ENCODE measurements at regions not wholly inside any gene's neighbourhood (a gene's known extent, or its start where the extent isn't known, plus 50 kb on each side); places are given as distances from the start of the nearest gene placed in this dataset.
"Not testable (repeated sequence)": the region's sequence is repeated elsewhere in the genome, so short reads cannot be mapped to it uniquely, and the experiment has no call there.

- DNase-seq, result no peak
Observed at GRCh38 chr6:94902974-94903628, 674.2 kb upstream of the MANEA start.

GRCh38 chr6:94899191-94899590 is 678.1 kb upstream of the MANEA start:
- DNase-seq, result no peak

DNA sequence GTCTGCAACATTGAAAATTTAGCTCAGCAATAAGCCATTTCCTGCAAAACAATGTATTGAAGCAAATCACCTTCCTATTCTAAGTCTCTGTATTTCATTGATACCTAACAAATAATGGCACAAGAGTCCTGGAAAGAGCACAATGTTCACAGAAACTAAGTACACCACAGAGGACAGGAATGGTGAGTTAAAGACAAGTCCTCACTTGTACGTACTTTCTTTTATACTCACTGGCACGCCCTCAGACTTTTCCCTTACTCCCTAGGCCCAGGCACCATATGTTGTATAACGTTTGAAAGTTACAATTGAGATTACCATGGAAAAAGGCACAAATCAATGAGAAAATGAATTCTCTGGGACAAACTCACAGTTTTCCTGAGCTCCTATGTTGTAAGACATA is 683.0 kb upstream of the MANEA start:
- no peak for DNase-seq

DNA sequence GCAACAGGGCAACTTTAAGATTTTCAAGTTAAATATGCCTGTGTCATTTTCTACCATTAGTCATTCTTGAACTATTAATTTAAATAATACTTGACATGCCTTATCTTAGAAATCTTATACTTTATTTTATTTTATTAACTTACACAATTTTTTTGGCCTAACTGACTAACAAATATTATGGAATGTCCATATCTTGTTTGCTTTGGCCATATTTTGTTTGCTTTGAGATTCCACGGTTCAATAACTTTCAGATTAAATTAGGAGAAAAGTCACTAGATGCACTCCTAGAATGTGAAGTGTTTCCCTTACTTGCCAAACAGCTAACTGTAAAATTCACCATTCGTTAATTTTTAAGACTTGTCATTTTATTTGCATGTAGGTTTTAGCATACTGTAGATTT is 684.0 kb upstream of the MANEA start:
- DNase-seq, result no peak

- not testable (repeated sequence) for DNase-seq
Observed at GRCh38 chr6:94873819-94874218, 703.5 kb upstream of the MANEA start.

- no peak for DNase-seq
Observed at GRCh38 chr6:94862112-94862511, 715.2 kb upstream of the MANEA start.

DNA sequence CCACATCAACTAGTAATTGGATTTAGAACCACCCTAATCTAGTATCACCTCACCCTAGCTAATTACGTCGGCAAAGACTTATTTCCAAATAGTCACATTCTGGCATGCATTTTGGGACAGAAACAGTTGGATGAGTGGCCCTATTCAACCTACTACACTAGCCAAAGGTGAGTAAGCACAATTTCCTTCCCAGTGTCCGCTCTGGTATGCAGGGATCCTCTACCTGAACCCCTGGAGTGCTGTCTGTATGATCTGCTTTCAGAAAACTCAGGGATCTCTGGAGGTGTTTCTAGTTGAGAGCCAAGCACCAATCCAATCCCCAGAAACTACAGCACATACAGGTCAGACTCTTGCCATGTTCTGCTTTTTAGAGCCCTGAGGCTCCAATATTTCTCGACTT is 717.4 kb upstream of the MANEA start:
- no peak for DNase-seq

GRCh38 chr6:94856999-94857398 is 720.3 kb upstream of the MANEA start:
- not testable (repeated sequence) for DNase-seq

DNA sequence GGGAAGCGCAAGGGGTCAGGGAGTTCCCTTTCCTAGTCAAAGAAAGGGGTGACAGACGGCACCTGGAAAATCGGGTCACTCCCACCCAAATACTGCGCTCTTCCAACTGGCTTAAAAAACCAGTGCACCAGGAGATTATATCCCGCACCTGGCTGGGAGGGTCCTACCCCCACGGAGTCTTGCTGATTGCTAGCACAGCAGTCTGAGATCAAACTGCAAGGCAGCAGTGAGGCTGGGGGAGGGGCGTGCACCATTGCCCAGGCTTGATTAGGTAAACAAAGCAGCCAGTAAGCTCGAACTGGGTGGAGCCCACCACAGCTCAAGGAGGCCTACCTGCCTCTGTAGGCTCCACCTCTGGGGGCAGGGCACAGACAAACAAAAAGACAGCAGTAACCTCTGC is 726.0 kb upstream of the MANEA start:
- DNase-seq, result not testable (repeated sequence)

DNA sequence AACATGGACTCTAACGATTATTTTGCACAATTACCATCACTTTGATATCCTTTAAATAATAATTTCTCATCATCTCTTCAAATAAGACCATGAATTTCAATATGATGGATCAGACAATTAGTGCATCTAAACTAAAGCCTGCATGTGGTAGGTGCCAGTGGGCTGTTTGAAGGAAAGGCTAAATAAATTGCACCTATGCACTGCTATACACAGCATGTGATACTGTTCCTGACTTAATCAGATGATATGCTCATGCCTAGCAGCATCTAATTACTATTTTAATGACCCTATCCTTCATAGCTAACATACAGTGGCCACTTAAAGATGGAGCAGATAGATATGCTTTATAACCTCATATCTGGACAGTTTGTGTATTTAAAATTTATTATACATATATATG is 731.6 kb upstream of the MANEA start:
- DNase-seq, result no peak

GRCh38 chr6:94835264-94835663 is 742.1 kb upstream of the MANEA start:
- no peak for DNase-seq

DNA sequence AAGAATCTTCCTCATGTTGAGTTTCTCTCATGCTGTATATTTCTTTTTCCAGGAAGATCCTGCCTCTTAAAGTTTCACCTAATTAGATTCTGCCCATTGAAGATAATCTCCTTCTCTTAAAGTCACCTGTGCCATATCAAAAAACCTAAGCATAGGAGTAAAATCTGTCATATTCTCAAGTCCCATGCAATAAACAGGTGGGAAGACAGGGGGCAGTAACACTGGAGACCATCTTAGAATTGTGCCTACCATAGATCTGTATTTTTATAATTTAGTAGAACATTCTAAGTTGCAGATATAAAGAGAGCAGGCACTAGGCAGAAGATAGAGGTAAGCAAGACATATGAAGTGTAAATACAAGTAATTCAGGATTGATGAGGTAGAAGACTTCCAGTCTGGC is 763.5 kb upstream of the MANEA start:
- no peak for DNase-seq

DNA sequence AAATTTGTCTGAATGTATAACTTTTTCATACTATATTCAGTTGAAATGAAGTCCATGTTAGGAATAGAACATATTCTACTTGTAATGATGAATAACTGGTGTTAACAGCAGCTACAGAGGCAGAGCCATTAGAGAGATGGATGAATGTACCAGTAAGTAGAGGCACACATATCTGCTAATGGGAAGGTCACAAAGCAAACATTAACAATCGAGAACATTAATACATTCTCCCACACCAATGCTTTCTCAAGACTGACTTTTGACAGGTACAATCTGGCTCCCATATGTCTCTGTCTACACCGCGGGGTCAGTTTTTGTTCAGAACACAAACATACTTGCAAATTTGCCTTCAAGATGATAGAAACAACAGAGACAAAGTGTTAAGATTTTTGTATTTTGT is 776.0 kb upstream of the MANEA start:
- no peak for DNase-seq

GRCh38 chr6:94785514-94785913 is 791.8 kb upstream of the MANEA start:
- DNase-seq, result no peak

- DNase-seq, result not testable (repeated sequence)
Observed at GRCh38 chr6:94785081-94785480, 792.3 kb upstream of the MANEA start.

DNA sequence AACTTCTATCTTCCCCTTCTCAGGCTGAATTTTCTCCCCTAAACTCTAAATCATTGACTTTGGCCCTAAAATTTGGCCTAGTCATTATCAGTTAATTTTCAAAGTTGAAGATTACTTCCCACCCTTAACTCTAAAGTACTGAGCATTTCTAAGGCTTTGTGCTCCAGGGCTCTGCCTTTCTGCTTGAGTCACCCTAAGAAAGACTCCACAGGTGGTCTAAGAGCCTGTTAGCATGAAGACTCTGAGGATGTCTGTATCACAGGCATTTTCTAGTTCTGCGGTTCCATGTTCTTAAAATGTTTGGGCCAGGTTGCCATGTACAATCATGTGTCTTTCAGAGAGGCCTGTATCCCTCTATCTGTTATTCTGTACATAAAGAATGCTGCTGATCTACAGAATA is 808.1 kb upstream of the MANEA start:
- no peak for DNase-seq

- DNase-seq, result no peak
Observed at GRCh38 chr6:94751641-94752329, 825.5 kb upstream of the MANEA start.

DNA sequence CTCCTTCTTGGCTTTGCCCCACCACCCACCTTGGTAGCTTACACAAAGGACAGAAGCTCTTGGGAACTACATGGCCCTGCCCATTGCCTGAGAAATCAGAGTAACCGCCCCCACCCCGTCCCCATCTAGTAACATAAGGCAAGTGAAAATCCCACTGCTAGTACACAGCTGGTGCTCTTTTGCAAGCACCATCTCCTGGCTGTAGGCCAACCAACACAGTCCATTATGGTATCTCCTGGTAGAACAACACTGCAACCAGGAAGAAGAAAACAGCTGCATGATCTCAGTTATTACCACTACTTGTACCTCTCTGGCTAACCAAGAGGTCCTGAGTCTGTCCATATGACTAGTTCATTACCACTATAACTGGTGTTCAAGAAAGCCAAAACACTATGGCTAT is 841.1 kb upstream of the MANEA start:
- no peak for DNase-seq

- DNase-seq, result no peak
Observed at GRCh38 chr6:94735270-94735669, 842.1 kb upstream of the MANEA start.

DNA sequence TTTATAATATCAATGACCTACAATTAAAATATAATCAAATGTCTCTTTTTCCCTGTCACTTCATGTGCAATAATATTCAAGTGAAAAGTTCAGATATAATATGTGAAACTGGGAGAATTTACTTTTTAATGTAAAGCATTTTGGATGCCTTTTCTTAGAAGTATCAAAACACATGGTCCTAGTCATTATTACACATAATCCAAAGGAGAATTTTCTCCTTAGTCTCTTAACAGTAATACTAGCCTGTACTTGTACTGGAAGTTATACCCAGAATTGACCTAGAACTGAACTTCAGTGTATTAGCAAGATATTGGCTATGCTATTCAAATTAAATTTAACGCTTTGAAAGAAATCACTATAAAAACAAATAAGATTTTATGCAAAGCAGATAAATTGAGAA is 842.6 kb upstream of the MANEA start:
- no peak for DNase-seq

DNA sequence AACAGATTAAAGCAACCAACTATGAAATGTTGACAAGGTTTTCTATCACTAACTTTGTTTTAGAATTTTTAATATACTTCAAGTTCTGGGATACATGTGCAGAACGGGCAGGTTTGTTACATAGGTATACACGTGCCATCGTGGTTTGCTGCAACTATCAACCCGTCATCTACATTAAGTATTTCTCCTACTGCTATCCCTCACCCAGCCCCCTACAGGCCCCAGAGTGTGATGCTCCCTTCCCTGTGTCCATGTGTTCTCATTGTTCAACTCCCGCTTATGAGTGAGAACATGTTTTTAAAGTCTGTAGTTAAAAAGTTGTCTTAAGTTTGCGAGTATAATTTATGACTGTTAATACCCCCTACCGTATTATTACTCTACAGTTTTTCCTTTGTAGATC is 844.3 kb upstream of the MANEA start:
- no peak for DNase-seq

DNA sequence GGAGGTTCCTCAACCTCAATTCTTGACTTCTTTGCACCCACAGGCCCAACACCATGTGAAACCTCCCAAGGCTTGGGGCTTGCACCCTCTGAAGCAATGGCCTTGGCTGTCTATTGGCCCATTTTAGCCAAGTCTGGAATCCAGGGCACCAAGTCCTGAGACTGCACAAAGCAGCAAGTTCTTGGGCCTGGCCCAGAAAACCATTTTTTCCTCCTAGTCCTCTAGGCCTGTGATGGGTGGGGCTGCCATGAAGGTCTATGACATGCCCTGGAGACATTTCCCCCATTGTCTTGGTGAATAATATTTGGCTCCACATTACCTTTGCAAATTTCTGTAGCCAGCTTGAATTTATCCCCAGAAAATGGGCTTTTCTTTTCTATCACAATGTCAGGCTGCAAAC is 849.6 kb upstream of the MANEA start:
- DNase-seq, result no peak

- no peak for DNase-seq
Observed at GRCh38 chr6:94721459-94721858, 855.9 kb upstream of the MANEA start.

GRCh38 chr6:94713446-94713845 is 863.9 kb upstream of the MANEA start:
- no peak for DNase-seq

DNA sequence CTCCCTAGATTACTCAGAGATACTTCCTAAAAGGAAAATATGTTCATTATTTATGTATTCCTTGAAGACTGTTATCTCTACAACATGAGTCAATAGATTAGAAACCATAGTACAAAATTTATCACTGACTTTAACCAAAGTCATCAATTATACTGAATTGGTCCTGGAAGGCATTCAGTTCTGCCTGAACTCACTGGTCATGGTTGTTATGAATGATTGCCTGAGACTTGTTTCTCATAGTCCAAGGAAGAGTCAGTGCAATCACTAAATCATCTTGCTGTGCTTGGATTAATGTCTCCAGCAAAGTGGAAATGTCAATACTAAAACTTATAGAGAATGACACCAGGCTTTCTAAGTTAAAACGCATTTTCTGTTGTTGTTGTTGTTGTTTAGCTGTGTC is 878.6 kb upstream of the MANEA start:
- no peak for DNase-seq

Measured in cerebellar nuclear complex (tissue), 1 donor.